ENCODE measurements at regions not wholly inside any gene's neighbourhood (a gene's known extent, or its start where the extent isn't known, plus 50 kb on each side); places are given as distances from the start of the nearest gene placed in this dataset.
"Not testable (repeated sequence)": the region's sequence is repeated elsewhere in the genome, so short reads cannot be mapped to it uniquely, and the experiment has no call there.

DNA sequence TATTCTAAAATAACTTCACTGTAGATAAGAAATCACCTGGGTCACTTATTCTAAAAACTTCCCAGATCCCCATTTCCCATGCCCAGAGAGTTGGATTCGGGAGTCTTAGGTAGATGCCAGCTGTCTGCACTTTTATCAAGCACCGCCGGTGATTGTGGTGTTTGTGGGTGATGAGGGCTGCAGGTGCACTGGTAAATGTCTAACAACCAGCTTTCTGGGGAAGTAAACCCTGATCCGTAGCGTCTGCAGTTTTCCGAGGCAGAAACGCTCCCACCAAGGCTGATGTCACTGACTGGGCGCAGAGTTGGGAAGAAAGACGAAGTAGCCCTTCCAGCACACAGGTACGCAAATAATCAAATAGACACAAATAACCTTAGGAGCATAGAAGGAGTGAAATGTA lies 152.2 kb upstream of the KCNG1 start:
- no peak for DNase-seq (ENCODE audit: extremely low read depth, low read depth)
- TF ChIP-seq, protein P1, sequence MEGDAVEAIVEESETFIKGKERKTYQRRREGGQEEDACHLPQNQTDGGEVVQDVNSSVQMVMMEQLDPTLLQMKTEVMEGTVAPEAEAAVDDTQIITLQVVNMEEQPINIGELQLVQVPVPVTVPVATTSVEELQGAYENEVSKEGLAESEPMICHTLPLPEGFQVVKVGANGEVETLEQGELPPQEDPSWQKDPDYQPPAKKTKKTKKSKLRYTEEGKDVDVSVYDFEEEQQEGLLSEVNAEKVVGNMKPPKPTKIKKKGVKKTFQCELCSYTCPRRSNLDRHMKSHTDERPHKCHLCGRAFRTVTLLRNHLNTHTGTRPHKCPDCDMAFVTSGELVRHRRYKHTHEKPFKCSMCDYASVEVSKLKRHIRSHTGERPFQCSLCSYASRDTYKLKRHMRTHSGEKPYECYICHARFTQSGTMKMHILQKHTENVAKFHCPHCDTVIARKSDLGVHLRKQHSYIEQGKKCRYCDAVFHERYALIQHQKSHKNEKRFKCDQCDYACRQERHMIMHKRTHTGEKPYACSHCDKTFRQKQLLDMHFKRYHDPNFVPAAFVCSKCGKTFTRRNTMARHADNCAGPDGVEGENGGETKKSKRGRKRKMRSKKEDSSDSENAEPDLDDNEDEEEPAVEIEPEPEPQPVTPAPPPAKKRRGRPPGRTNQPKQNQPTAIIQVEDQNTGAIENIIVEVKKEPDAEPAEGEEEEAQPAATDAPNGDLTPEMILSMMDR (IDR thresholded peaks at IDR 0.05; ENCODE audit: low read depth, low read length, missing control alignments) = no peak

DNA sequence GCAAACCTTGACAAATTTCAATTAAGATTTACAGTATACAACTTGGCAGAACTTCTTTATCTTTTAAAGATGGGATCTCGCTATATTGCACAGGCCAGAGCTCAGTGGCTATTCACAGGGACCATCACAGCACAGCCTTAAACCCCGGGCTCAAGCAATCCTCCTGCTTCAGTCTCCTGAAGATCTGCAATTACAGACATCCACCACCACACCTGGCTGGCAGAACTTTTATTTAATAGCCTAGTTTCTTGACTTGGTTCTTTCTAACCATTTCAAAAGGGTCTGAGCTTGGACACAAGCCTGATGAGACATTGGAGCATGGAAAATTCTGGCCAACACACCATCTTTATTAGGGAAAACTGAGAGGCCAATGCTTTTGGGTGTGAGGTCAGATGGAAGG lies 151.6 kb upstream of the KCNG1 start:
- no peak for DNase-seq (ENCODE audit: extremely low read depth, low read depth)
- TF ChIP-seq, protein P1 (IDR thresholded peaks at IDR 0.05; ENCODE audit: low read depth, low read length, missing control alignments) = no peak
- H3K4me3 ChIP-seq (replicated peaks; ENCODE audit: low read depth, low read length) = no peak overlapping the region

More for the DNA sequence above, 152.2 kb upstream of the KCNG1 start:
- H3K4me3 ChIP-seq (replicated peaks; ENCODE audit: low read depth, low read length) = no peak overlapping the region

DNA sequence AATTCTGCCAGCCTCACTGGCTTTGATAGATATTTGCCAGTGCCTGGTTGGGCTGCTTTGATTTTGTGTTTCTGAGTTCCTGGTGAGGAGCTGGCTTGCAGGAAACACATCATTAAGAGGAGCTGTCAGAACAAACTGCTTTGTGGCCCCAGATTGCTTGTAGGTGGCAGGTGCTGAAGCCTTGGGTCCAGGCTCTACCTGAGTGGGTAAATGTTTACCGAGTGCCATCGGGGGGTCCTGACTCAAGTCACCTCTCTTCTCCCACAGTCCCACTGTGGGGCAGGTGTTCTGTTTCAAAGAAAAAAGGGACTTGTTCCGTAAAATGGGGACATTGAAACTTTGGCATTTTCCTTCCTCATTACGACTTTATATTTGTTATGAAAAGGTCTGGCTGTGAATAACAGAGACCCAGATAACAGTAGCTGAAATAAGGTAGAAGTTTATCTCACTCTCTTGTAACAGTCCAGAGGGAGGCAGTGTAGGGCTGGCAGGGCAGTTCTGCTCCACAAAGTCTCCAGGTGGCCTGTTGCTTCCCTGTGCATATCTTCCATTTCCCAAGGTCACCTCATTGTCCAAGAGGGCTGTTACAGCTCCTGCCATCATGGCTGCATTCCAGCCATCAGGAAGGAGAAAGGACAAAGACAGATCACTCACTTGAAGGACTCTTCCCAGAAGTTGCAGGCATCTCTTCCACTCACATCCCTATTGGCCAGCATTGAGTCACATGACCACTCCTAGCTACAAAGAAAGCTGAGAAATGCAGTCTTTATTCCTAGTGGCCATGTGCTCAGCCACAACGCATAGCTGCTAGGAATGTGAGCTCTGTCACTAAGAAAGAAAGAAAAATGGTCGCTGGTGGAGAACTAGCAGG lies 149.9 kb upstream of the KCNG1 start:
- no peak for DNase-seq (ENCODE audit: extremely low read depth, low read depth)
- H3K4me3 ChIP-seq (replicated peaks; ENCODE audit: low read depth, low read length) = no peak overlapping the region
- TF ChIP-seq, protein P1 (IDR thresholded peaks at IDR 0.05; ENCODE audit: low read depth, low read length, missing control alignments) = no peak

DNA sequence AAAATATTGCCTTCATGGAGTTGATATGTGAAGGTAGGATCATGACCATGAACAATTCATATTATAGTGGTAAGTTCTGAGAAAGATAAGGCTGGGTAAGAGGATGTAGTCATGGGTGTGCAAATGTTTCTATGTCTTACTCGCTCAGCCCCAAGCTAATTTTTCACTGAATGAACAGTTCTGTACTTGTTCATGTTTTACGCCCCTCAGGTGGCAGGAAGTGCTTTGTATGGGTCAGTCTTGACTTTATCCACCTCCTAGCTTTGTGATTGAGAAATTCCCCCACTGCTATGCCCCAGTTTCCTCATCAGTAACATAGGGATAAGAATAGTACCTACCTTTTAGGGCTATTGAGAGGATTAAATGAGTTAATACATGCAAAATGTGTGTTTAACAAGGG lies 148.2 kb upstream of the KCNG1 start:
- H3K4me3 ChIP-seq (replicated peaks; ENCODE audit: low read depth, low read length) = no peak overlapping the region
- no peak for DNase-seq (ENCODE audit: extremely low read depth, low read depth)
- TF ChIP-seq, protein P1 (IDR thresholded peaks at IDR 0.05; ENCODE audit: low read depth, low read length, missing control alignments) = no peak

DNA sequence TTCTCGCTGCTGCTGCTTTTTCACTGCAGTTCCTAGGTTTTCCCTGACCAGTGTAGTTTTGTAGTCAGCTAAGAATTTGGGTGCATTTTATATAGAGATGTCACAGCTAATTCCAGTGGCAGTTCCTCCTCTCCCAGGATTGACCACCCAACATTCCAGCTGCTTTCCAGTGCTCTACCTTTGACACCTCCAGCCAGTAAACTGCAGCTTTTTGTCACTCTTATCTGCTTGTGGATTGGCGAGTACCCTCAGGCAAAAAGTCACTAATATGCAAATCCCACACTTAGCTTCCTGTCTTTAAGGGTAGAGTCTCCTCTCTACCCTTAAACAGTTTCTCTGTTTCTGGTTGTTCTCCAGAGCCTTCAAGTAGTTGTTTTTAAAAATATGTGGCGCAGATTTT lies 146.9 kb upstream of the KCNG1 start:
- TF ChIP-seq, protein P1 (IDR thresholded peaks at IDR 0.05; ENCODE audit: low read depth, low read length, missing control alignments) = no peak
- no peak overlapping the region for H3K4me3 ChIP-seq (replicated peaks; ENCODE audit: low read depth, low read length)

DNA sequence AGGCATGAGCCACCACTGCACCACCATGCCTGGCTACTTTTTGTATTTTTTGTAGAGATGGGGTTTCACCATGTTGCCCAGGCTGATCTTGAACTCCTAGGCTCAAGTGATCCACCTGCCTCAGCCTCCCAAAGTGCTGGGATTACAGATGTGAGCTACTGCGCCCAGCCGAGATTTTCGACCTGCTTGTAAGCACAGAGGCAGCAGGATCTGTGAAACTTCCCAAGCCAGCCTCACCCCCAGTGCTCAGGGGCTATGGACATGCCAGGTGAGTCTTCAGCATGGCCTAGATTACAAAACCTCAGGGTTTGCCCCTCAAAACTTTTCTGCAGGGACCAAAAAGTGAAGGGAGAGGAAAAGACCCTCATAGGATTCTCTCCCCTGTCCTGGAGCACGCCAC lies 145.0 kb upstream of the KCNG1 start:
- not testable (repeated sequence) for DNase-seq (ENCODE audit: extremely low read depth, low read depth); H3K4me3 ChIP-seq (replicated peaks; ENCODE audit: low read depth, low read length)

More for the DNA sequence above, 146.9 kb upstream of the KCNG1 start:
- DNase-seq (ENCODE audit: extremely low read depth, low read depth) = no peak

DNA sequence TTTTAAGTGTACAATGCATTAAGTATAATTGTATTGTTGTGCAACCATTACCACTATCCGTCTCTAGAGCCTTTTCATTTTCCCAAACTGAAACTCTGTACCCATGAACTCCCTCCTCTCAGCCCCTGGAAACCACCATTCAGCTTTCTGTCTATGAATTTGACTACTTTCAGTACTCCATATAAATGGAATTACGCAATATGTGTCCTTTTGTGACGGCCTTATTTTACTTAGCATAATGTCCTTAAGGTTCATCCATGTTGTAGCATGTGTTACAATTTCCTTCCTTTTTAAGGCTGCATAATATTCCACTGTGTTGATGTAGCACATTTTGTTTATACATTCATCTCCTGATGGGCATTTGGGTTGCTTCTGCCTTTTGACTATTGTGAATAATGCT lies 143.6 kb upstream of the KCNG1 start:
- DNase-seq (ENCODE audit: extremely low read depth, low read depth) = no peak

More for the DNA sequence above, 143.6 kb upstream of the KCNG1 start:
- H3K4me3 ChIP-seq (replicated peaks; ENCODE audit: low read depth, low read length) = no peak overlapping the region
- TF ChIP-seq, protein P1 (IDR thresholded peaks at IDR 0.05; ENCODE audit: low read depth, low read length, missing control alignments) = no peak
